Small intestine (tissue), 7 donors: ENCODE measurements at regions not wholly inside any gene's neighbourhood (a gene's known extent, or its start where the extent isn't known, plus 50 kb on each side); places are given as distances from the start of the nearest gene placed in this dataset.
"Not testable (repeated sequence)": the region's sequence is repeated elsewhere in the genome, so short reads cannot be mapped to it uniquely, and the experiment has no call there.

Experiments used
- DNase-seq, 2 donors: peaks; one replicate each; pipeline versions ENCODE4 v3.0.0 to v3.0.0-alpha.2; 2013
- FAIRE-seq: peaks from 2 replicates; lab custom pipeline; 2012; peaks lifted over from hg19 to GRCh38; lab: Jason Lieb, UNC
- H3K27ac ChIP-seq, 3 donors: one replicate each; pipeline ENCODE4 v1.5.1; 2013; ENCODE audit warnings: low read length in 2 of 3, mild to moderate bottlenecking in 2 of 3, control low read depth in 1 of 3, inconsistent platforms in 1 of 3, low read depth in 1 of 3, moderate library complexity in 1 of 3
- H3K27me3 ChIP-seq, 3 donors: one replicate each; pipeline ENCODE4 v1.6.1; 2013; ENCODE audit warnings: low read length in 3 of 3, inconsistent platforms in 1 of 3; ENCODE audit not compliant: control insufficient read depth in 3 of 3, insufficient read depth in 3 of 3
- H3K36me3 ChIP-seq, 3 donors: one replicate each; pipeline ENCODE4 v1.6.1; 2013; ENCODE audit warnings: low read length in 3 of 3, inconsistent platforms in 1 of 3, low read depth in 1 of 3, mild to moderate bottlenecking in 1 of 3, moderate library complexity in 1 of 3; ENCODE audit not compliant: control insufficient read depth in 3 of 3, insufficient read depth in 2 of 3
- H3K4me1 ChIP-seq, 3 donors: one replicate each; pipeline ENCODE4 v1.6.1; 2013; ENCODE audit warnings: low read length in 2 of 3, inconsistent platforms in 1 of 3, low read depth in 1 of 3, mild to moderate bottlenecking in 1 of 3, moderate library complexity in 1 of 3; ENCODE audit not compliant: control insufficient read depth in 3 of 3, insufficient read depth in 2 of 3
- H3K4me3 ChIP-seq, 3 donors: one replicate each; pipeline ENCODE4 v1.5.1; 2013; ENCODE audit warnings: low read length in 3 of 3, control low read depth in 1 of 3, inconsistent platforms in 1 of 3, low read depth in 1 of 3, mild to moderate bottlenecking in 1 of 3, moderate library complexity in 1 of 3
- H3K9me3 ChIP-seq, 2 donors: one replicate each; pipeline ENCODE4 v1.6.1; 2013; ENCODE audit warnings: low read depth in 1 of 2, low read length in 1 of 2; ENCODE audit not compliant: control insufficient read depth in 2 of 2, insufficient read depth in 1 of 2
- WGBS, 3 donors: extraction: QIAGEN DNeasy Blood & Tissue Kit; methylation state at CpG; one replicate each; pipeline ENCODE4 v1.1.7; 2013; 5-methylcytosine and 5-hydroxymethylcytosine counted together
- donor health status: healthy with polysubstance abuse.
- donor health status: control.
- donor health status: control.
- donor health status: Bipolar disorder and iron deficiency.
- donor health status: healthy.

DNA sequence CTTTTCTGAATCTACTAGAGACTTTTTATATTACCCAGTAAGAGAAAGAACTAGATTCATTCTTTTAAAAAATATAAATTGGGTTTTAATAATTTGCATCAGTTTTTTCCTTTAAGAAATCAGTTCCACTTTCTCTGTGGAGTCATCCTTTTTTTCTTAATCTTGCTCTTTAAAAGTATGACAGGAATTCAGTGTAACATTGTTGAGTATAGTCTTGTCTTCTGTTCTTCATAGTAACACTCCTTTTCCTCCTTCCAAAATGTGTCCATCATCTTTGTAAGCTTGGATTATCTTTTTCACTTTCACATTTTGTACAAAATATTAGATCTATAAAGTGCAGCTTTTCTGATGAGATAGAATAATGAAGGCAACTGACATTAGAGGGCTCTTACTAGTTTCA is 135.4 kb downstream of the HAUS1 start:
- no peak overlapping the region for H3K27ac ChIP-seq
- no peaks in the 10 kb centered on the region for H3K4me1 ChIP-seq
- no peak overlapping the region for H3K4me3 ChIP-seq
- no peaks in the 10 kb centered on the region for H3K9me3 ChIP-seq
- no peak for DNase-seq
- H3K27me3 ChIP-seq = no peaks in the 10 kb centered on the region
- H3K36me3 ChIP-seq = peaks cover 0 to 2% (median 0%) of the 10 kb centered on the region in 3 donors
- no peak for FAIRE-seq

- Histone ChIP-seq H3K4me1 (no peaks in the 10 kb centered on the region), H3K9me3 (no peaks in the 10 kb centered on the region), H3K36me3 (peaks cover 0 to 2% (median 0%) of the 10 kb centered on the region in 3 donors), H3K4me3 (no peak overlapping the region), H3K27ac (no peak overlapping the region), H3K27me3 (no peaks in the 10 kb centered on the region)
- no peak for FAIRE-seq
- 89 to 91% (median 90%) methylated on average over 4 of the region's 4 CpGs for WGBS, 3 donors
- no peak for DNase-seq
Measured at GRCh38 chr18:46239998-46240397, 135.8 kb downstream of the HAUS1 start.

- not testable (repeated sequence) for DNase-seq, H3K36me3 ChIP-seq, H3K27ac ChIP-seq, H3K4me3 ChIP-seq, H3K9me3 ChIP-seq, H3K4me1 ChIP-seq, FAIRE-seq, H3K27me3 ChIP-seq
- whole genome bisulfite sequencing, 3 donors = 86 to 89% (median 88%) methylated on average over 7 of the region's 7 CpGs
Measured at GRCh38 chr18:46241393-46241792, 137.2 kb downstream of the HAUS1 start.

DNA sequence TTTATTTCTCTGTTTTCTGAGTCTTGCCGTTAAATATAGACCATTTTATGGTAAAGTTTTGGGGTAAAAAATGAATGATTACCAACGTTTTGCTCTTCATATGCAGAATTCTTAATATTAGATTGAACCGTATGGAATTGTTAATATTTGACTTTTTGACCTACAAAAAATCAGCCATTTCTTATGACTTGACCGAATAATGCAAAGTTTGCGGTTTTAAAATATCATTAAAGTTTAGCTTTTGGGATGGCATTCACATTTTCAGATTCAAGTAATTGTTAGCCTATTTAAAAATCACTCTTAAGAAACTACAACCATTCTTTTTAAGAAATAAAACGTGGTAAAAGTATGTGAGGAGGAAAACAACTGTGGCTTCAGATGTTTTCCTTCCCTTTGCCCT is 138.0 kb downstream of the HAUS1 start:
- H3K4me3 ChIP-seq = no peak overlapping the region
- no peaks in the 10 kb centered on the region for H3K27me3 ChIP-seq
- H3K4me1 ChIP-seq = no peaks in the 10 kb centered on the region
- no peak for DNase-seq
- H3K36me3 ChIP-seq = peaks cover 0 to 2% (median 0%) of the 10 kb centered on the region in 3 donors
- no peaks in the 10 kb centered on the region for H3K9me3 ChIP-seq
- H3K27ac ChIP-seq = no peak overlapping the region
- no peak for FAIRE-seq
- WGBS, 3 donors = 93 to 96% (median 94%) methylated on average over 6 of the region's 6 CpGs

GRCh38 chr18:46243095-46243494 is 138.9 kb downstream of the HAUS1 start:
- FAIRE-seq (no peak), DNase-seq (no peak)
- WGBS, 3 donors = 0 to 52% (median 41%) methylated on average over 1 of the region's 1 CpG
- Histone ChIP-seq H3K27ac (no peak overlapping the region), H3K4me1 (no peaks in the 10 kb centered on the region), H3K36me3 (peaks cover 0 to 2% (median 0%) of the 10 kb centered on the region in 3 donors), H3K9me3 (no peaks in the 10 kb centered on the region), H3K27me3 (no peaks in the 10 kb centered on the region), H3K4me3 (no peak overlapping the region)

GRCh38 chr18:46243673-46244072 is 139.5 kb downstream of the HAUS1 start:
- 85 to 91% (median 91%) methylated on average over 3 of the region's 3 CpGs for WGBS, 3 donors
- no peak for FAIRE-seq
- Histone ChIP-seq H3K27ac (no peak overlapping the region), H3K36me3 (peaks cover 0 to 2% (median 0%) of the 10 kb centered on the region in 3 donors), H3K4me3 (no peak overlapping the region), H3K4me1 (no peaks in the 10 kb centered on the region), H3K9me3 (no peaks in the 10 kb centered on the region), H3K27me3 (no peaks in the 10 kb centered on the region)
- no peak for DNase-seq

- H3K27me3 ChIP-seq = no peaks in the 10 kb centered on the region
- H3K4me3 ChIP-seq = no peak overlapping the region
- H3K4me1 ChIP-seq = peaks cover 0 to 13% (median 6%) of the 10 kb centered on the region in 3 donors
- WGBS, 3 donors = 96 to 100% (median 98%) methylated on average over 2 of the region's 2 CpGs
- H3K36me3 ChIP-seq = no peaks in the 10 kb centered on the region
- no peak overlapping the region for H3K27ac ChIP-seq
- H3K9me3 ChIP-seq = no peaks in the 10 kb centered on the region
- DNase-seq (no peak), FAIRE-seq (no peak)
Measured at GRCh38 chr18:46246101-46246500, 141.9 kb downstream of the HAUS1 start.

- Histone ChIP-seq H3K4me1 (peaks cover 0 to 14% (median 6%) of the 10 kb centered on the region in 3 donors), H3K9me3 (no peaks in the 10 kb centered on the region), H3K4me3 (no peak overlapping the region), H3K27ac (no peak overlapping the region), H3K27me3 (no peaks in the 10 kb centered on the region), H3K36me3 (no peaks in the 10 kb centered on the region)
- 88 to 95% (median 94%) methylated on average over 3 of the region's 3 CpGs for WGBS, 3 donors
- no peak for DNase-seq
- FAIRE-seq = no peak
Measured at GRCh38 chr18:46247942-46248341, 143.8 kb downstream of the HAUS1 start.

DNA sequence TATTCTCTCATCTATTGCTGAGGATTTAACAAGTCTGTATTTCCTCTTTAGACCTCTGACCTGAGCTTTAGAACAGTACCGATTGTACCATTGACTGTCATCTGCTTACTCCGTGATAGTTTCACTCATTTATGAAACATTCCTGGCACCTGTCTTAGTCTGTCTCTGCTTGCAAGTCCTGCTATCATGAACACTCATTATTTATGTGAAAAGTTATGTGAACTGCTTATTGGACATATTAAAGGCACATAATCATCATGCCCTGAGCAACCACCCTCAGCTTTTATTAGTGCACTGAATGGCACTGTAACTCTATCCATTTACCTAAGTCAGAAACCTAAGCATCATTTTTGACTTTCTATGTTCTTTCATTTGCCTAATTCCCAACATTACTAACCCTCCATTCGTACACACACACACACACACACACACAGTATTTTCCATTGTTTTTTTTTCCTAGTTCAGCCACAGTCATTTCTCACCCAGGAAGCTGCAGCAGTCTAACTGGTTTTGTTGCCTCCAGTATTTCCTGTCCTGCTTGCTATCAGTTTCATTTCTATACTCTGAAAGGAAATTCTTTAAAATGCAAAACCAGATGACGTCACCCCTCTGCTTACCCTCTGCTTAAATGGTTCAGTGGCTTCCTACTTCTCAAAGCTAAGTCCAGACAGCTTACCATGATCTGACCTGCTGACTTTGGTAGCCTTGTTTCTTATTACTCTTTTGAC is 146.1 kb downstream of the HAUS1 start:
- Histone ChIP-seq H3K27ac (peak overlapping the region; percentile 52 to 81 (median 71)), H3K4me3 (no peak overlapping the region), H3K36me3 (no peaks in the 10 kb centered on the region), H3K27me3 (no peaks in the 10 kb centered on the region), H3K4me1 (peaks cover 0 to 14% (median 6%) of the 10 kb centered on the region in 3 donors), H3K9me3 (no peaks in the 10 kb centered on the region)
- FAIRE-seq = peak; percentile 81
- DNase-seq = peak; percentile 85 to 90
- 7 to 15% (median 12%) methylated on average over 4 of the region's 4 CpGs for WGBS, 3 donors
